NCI-H146 (cell line): ENCODE measurements at regions not wholly inside any gene's neighbourhood (a gene's known extent, or its start where the extent isn't known, plus 50 kb on each side); places are given as distances from the start of the nearest gene placed in this dataset.
"Not testable (repeated sequence)": the region's sequence is repeated elsewhere in the genome, so short reads cannot be mapped to it uniquely, and the experiment has no call there.

Source experiments
- DNase-seq: peaks from one replicate; lab custom pipeline; 2025; lab: John Stamatoyannopoulos, UW

GRCh38 chr14:53216478-53216877 is 63.4 kb upstream of the DDHD1 start:
- DNase-seq = not testable (repeated sequence)

- DNase-seq = no peak
These were observed 62.0 kb upstream of the DDHD1 start for GRCh38 chr14:53215101-53215500.

- DNase-seq = no peak
These were observed 61.3 kb upstream of the DDHD1 start for GRCh38 chr14:53214384-53214783.

- no peak for DNase-seq
These were observed 60.6 kb upstream of the DDHD1 start for GRCh38 chr14:53213761-53214160.

GRCh38 chr14:53209370-53209769 is 56.2 kb upstream of the DDHD1 start:
- no peak for DNase-seq
